ENCODE measurements at regions not wholly inside any gene's neighbourhood (a gene's known extent, or its start where the extent isn't known, plus 50 kb on each side); places are given as distances from the start of the nearest gene placed in this dataset.

GRCh38 chr6:2502998-2503674, 247.6 kb downstream of the MYLK4 start:
- DNase-seq (ENCODE audit: low spot score), result no peak

GRCh38 chr6:2502096-2502997, 248.4 kb downstream of the MYLK4 start:
- DNase-seq (ENCODE audit: low spot score), result no peak

GRCh38 chr6:2497922-2498623, 252.6 kb downstream of the MYLK4 start:
- DNase-seq (ENCODE audit: low spot score), result no peak

- DNase-seq (ENCODE audit: low spot score), result no peak
Observed at GRCh38 chr6:2496291-2496690, 250.9 kb upstream of the GMDS start.

DNA sequence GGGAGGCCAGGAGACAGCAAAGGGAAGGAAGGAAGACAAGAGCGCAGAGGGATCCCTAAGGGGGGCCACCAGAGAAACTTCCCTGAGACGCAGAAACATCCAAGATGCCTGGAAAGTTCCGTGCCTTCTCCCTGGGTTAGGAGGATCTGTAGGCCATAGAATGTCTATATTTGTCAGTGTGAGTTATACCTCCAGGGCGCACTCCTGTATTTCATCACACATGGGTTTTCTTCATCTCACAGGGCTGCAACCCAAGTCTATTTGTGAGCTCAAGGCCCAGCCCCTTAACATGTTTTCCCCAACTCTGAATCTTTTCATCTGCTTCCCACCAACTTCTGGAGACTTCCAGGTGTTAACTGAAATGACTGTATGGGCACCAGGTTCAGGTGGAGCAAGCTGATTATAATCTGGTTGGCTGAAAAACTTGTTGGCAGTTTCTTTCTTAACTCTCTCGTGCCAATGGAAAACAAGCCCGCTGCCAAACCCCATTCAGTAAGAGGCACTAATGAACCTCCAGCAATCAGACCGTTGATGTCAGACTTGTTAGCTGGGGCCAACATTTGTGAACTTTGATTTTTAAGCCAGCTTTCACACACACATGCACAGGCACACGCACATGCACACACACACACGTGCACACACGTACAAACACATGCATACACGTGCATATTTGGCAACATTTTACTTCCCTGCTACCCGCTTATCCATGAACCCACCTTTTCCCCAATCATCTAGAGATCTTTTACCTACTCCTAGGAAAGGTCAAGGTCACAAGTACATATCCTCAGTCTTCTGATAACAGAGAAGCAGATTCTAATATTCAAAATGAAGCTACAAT, 247.5 kb upstream of the GMDS start:
- DNase-seq (ENCODE audit: low spot score), result no peak

DNA sequence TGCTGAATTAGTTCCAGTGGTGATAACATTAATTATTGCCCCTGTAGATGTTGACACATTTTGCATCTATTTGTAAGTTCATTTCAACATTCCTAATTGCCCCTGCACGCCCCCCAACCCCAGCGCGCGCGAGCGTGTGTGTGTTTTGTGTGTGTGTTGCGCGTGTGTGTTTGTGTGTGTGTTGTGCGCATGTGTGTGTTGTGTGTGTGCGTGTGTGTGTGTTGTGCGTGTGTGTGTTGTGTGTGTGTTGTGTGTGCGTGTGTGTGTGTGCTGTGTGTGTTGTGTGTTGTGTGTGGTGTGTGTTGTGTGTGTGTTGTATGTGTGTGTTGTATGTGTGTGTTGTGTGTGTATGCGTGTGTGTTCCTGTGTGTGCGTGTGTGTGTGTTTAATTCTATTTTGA, 245.7 kb upstream of the GMDS start:
- no peak for DNase-seq (ENCODE audit: low spot score)

- DNase-seq (ENCODE audit: low spot score), result no peak
Observed at GRCh38 chr6:2488578-2488977, 243.2 kb upstream of the GMDS start.

DNA sequence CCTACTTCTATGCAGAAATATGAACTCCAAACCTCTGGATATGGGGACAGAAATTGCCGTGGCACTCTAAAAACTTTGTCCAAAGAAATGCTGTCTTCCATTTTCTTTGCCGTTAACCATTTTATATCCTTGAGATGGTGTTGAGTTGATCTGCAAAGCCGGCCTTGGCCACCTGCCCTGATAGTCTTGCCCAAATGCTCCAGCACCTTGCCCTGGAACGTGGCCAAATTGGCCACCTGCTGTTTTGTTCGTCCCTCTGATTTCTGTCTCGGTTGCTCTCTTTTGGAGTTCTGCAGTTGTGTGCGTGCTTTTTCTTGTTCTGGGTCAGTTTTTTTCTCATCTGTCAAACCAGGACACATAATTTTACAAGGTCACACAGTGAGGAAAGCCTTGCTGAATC, 239.7 kb upstream of the GMDS start:
- no peak for DNase-seq (ENCODE audit: low spot score)

DNA sequence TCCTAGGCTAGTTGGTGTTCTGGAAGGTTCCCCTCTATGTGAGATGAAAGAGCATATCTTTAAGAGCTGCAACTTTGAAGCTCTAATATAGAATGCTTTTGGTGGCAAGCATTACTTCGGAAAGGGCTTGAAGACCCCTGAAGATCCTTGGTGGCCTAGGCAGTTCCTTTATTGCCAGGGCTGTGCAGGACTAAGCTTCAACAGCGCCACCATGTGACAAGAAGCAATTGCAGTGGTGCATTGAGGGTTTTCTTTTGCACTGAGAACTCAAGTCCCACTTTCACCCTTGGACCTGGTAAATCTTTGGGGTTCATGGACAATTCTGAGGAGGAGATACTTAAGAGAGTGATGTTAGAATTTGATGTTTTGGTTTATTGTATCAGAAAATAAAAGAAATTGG, 237.4 kb upstream of the GMDS start:
- DNase-seq (ENCODE audit: low spot score), result no peak

DNA sequence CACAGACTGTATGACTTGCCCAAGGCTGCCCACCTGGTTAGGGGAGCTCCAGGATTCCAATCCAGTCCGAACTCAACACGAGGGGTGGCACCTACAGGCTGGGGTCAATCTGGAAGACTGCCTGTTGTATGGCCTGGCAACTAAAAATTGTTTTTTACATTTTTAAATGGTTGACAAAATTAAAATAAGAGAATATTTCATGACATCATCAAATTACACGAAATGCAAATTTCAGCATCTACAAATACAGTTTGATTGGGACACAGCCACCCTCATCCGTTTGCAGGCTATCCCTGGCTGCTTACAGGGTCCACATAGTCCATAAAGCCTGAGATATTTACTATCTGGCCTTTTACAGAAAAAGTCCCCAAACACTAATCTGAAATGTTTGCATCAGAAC, 235.9 kb upstream of the GMDS start:
- DNase-seq (ENCODE audit: low spot score), result no peak

- DNase-seq (ENCODE audit: low spot score), result no peak
Observed at GRCh38 chr6:2480267-2480966, 235.0 kb upstream of the GMDS start.

GRCh38 chr6:2478200-2478599, 232.8 kb upstream of the GMDS start:
- no peak for DNase-seq (ENCODE audit: low spot score)

- DNase-seq (ENCODE audit: low spot score), result no peak
Observed at GRCh38 chr6:2477666-2478065, 232.3 kb upstream of the GMDS start.

DNA sequence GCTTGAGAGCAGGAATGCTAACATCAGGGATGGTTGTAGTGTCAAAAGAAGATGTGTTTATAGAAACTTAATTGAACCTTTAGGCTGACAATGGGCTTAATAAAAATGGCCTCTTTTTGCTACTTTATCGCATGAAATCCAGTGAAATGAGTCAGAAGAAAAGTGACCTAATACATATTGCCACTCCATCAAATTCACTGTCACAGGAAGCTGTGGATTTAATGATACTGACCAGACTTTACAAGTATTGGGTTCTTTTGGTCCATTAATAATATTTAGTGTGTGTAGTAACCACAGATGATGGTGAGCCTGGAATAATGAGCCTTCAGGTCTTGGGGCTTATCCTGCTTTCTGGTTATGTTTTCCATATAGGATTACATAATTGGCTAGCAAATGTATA, 231.8 kb upstream of the GMDS start:
- no peak for DNase-seq (ENCODE audit: low spot score)

DNA sequence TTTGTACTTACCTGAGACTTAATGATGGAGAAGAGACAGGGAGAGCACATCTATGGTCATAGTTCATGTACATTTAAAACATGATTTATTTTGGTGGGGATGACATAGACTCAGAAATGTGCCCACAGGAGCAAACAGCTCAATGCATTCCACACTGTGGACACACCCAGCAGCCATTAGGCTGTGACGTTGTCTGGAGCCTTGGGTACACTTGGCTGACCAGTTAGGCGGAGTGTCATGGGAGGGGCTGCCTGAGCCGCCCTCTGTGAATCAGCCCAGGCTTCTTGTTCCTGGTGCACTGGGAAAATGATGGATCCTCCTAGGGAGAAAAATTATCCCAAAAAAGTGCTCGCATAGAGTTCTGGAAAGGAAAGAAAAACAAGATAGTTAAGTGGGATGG, 231.0 kb upstream of the GMDS start:
- no peak for DNase-seq (ENCODE audit: low spot score)

DNA sequence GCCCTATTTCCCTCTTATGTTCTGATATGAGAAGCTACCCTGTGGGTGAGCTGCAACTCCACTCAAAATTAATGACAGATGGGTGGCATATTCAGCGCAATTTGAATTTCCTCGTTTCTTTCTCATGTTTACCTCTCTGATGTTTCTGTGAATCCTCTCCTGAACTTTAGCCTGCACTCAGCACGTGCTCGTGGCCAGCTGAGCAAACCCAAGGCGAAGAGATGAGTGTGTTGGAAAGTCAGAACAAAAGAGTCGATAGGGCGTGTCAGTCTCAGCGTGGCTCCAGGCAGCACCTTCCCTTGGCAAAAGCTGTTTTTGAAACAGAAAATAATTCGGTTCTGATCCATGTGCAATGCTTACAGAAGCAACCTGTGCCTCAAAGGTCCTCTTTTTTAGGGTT, 226.1 kb upstream of the GMDS start:
- DNase-seq (ENCODE audit: low spot score), result no peak

- DNase-seq (ENCODE audit: low spot score), result no peak
Observed at GRCh38 chr6:2469428-2469827, 224.0 kb upstream of the GMDS start.

DNA sequence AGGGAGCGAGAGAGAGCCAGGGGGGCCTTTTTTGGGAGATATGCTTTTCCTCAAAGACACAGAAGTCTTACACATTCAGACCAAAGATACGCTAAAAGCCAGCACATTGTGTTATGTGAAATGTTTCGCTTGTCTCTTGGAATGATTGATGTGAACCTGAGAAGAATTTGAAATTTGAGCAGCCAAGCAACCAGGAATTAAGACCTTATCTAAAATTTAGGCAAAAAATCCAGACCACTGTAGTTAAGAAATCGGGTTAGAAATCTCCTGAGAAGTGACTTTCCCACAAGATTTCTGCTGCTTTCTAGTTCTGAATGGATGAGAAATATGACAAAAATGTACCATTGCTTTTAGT, 223.2 kb upstream of the GMDS start:
- no peak for DNase-seq (ENCODE audit: low spot score)

GRCh38 chr6:2467929-2468600, 222.7 kb upstream of the GMDS start:
- no peak for DNase-seq (ENCODE audit: low spot score)

GRCh38 chr6:2465336-2465735, 219.9 kb upstream of the GMDS start:
- DNase-seq (ENCODE audit: low spot score), result no peak

DNA sequence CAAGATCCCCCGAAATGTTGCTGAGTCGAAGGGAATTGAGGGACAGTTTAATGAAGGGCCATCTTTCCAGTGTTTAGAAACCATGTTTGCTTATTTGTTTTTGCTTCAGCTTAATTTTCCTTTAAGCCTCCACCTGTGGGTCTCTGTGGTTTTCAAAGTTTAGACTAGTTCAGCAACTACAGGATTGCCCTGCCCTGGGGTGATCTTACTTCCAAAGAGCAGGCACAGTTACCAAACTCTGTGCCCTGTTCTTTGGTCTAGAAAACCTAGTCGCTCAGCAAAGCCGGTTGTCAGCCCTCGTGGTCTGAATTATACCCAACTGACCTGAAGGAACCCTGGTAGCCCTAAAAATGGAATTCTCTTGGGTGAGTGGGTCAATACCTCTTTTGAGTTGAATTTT, 219.2 kb upstream of the GMDS start:
- DNase-seq (ENCODE audit: low spot score), result no peak

All from CD4-positive, alpha-beta T cell treated with Interleukin-2 at 100 ng/mL for 4 hours (primary cell).